ENCODE measurements at regions not wholly inside any gene's neighbourhood (a gene's known extent, or its start where the extent isn't known, plus 50 kb on each side); places are given as distances from the start of the nearest gene placed in this dataset.

DNA sequence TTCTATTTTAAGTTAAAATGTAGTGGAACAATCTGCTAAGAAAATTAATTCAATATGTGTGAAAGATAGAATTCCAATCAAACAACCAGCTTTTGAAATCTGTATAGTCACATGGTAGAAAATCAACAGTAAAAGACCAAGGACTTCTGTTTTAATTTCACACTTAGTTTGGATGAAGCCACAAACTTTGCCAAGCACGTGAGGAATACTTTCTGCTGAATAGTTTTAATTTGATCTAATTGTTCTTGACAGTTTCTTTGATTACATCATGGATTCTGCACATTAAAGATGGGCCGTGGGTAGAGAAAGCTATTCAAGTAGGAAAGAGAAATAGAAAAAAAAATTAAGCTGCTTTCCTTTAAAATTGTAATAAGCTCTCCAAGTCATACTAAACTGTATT, 137.9 kb upstream of the FAM241A start:
- TF ChIP-seq, protein P1, sequence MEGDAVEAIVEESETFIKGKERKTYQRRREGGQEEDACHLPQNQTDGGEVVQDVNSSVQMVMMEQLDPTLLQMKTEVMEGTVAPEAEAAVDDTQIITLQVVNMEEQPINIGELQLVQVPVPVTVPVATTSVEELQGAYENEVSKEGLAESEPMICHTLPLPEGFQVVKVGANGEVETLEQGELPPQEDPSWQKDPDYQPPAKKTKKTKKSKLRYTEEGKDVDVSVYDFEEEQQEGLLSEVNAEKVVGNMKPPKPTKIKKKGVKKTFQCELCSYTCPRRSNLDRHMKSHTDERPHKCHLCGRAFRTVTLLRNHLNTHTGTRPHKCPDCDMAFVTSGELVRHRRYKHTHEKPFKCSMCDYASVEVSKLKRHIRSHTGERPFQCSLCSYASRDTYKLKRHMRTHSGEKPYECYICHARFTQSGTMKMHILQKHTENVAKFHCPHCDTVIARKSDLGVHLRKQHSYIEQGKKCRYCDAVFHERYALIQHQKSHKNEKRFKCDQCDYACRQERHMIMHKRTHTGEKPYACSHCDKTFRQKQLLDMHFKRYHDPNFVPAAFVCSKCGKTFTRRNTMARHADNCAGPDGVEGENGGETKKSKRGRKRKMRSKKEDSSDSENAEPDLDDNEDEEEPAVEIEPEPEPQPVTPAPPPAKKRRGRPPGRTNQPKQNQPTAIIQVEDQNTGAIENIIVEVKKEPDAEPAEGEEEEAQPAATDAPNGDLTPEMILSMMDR (optimal IDR thresholded peaks at IDR 0.05 in 1 of 3, IDR thresholded peaks at IDR 0.05 in 1 of 3, conservative IDR thresholded peaks at IDR 0.05 in 1 of 3; ENCODE audit: extremely low read depth in 1 of 3, insufficient read depth in 2 of 3, low read length in 3 of 3) = no peak
- TF ChIP-seq EZH2 (IDR thresholded peaks at IDR 0.05; ENCODE audit: low read length) = no peak

Measured in keratinocyte (primary cell).